Esophagus muscularis mucosa (tissue), 4 donors: ENCODE measurements at regions not wholly inside any gene's neighbourhood (a gene's known extent, or its start where the extent isn't known, plus 50 kb on each side); places are given as distances from the start of the nearest gene placed in this dataset.

ENCODE experiments used
- DNase-seq: peaks from one replicate; pipeline ENCODE4 v3.0.0-alpha.2; 2017; ENCODE audit errors: extremely low spot score
- H3K27ac ChIP-seq, 4 donors: fragments of 200-600 bp; sonication (generic); replicated peaks in 1 of 4; 1 replicate in 3 of 4; 2 replicates in 1 of 4; pipeline ENCODE4 v1.5.1; 2016 to 2019; ENCODE audit warnings: mild to moderate bottlenecking in 1 of 4
- H3K27me3 ChIP-seq, 4 donors: fragments of 200-600 bp; sonication (generic); one replicate each; pipeline versions ENCODE4 v1.5.1 to v1.6.0; 2016 to 2019
- H3K36me3 ChIP-seq, 4 donors: fragments of 200-600 bp; sonication (generic); one replicate each; pipeline ENCODE4 v1.5.1; 2016 to 2019
- H3K4me1 ChIP-seq, 4 donors: fragments of 200-600 bp; sonication (generic); one replicate each; pipeline ENCODE4 v1.5.1; 2016 to 2019
- H3K4me3 ChIP-seq, 4 donors: fragments of 200-600 bp; sonication (generic); 1 replicate in 2 of 4; 2 replicates in 2 of 4; pipeline ENCODE4 v1.5.1; 2016 to 2019; ENCODE audit warnings: mild to moderate bottlenecking in 4 of 4, moderate library complexity in 1 of 4
- H3K9me3 ChIP-seq, 4 donors: fragments of 200-600 bp; sonication (generic); 1 replicate in 3 of 4; 2 replicates in 1 of 4; pipeline ENCODE4 v1.5.1; 2016 to 2019
- CTCF ChIP-seq, 3 experiments: fragments of 200-600 bp in 2 of 3; fragments of 450-650 bp in 1 of 3; sonication (generic) in 2 of 3; IDR thresholded peaks; one replicate each; pipeline ENCODE4 v1.5.1; 2017 to 2019; ENCODE audit warnings: antibody characterized with exemption in 3 of 3, mild to moderate bottlenecking in 2 of 3, moderate library complexity in 1 of 3
- EP300 ChIP-seq: sonication (generic); formaldehyde crosslinking; IDR thresholded peaks from one replicate; pipeline ENCODE4 v1.6.1; 2017; ENCODE audit warnings: antibody characterized with exemption
- POLR2A ChIP-seq: fragments of 450-650 bp; IDR thresholded peaks from one replicate; pipeline ENCODE4 v1.6.1; 2017; ENCODE audit warnings: antibody characterized with exemption, moderate library complexity, mild to moderate bottlenecking, low read depth
- POLR2AphosphoS5 ChIP-seq, 2 donors: sonication (generic); formaldehyde crosslinking; IDR thresholded peaks; one replicate each; pipeline ENCODE4 v1.6.1; 2017; ENCODE audit warnings: antibody characterized with exemption in 2 of 2
- WGBS: methylation state at CpG from one replicate; pipeline ENCODE4 v1.1.5; 2018; 5-methylcytosine and 5-hydroxymethylcytosine counted together
- intact Hi-C: fragments of 100-400 bp; cut with DNase I; formaldehyde crosslinking; loops from one replicate; pipeline ENCODE4 v1.15.1; 2023

GRCh38 chr21:14830307-14830706, 234.5 kb downstream of the NRIP1 start:
- TF ChIP-seq EP300 (no peak), POLR2AphosphoS5 (IDR thresholded peaks at IDR 0.05) (no peak), CTCF (IDR thresholded peaks at IDR 0.05) (no peak), POLR2A (no peak)
- no peaks in the 10 kb centered on the region for H3K9me3 ChIP-seq
- H3K27me3 ChIP-seq, result no peaks in the 10 kb centered on the region
- H3K36me3 ChIP-seq, result no peaks in the 10 kb centered on the region
- intact Hi-C loops, result no loop called here
- no peak overlapping the region for H3K4me3 ChIP-seq
- DNase-seq, result no peak
- no peak overlapping the region for H3K27ac ChIP-seq
- 90% methylated on average over 3 of the region's 3 CpGs for WGBS
- H3K4me1 ChIP-seq, result no peaks in the 10 kb centered on the region

GRCh38 chr21:14829685-14830084, 235.1 kb downstream of the NRIP1 start:
- Histone ChIP-seq H3K4me1 (no peaks in the 10 kb centered on the region), H3K27me3 (no peaks in the 10 kb centered on the region), H3K27ac (no peak overlapping the region), H3K9me3 (no peaks in the 10 kb centered on the region), H3K36me3 (no peaks in the 10 kb centered on the region), H3K4me3 (no peak overlapping the region)
- TF ChIP-seq EP300, result no peak
- no peak for TF ChIP-seq POLR2A
- TF ChIP-seq POLR2AphosphoS5 (IDR thresholded peaks at IDR 0.05), result no peak
- TF ChIP-seq CTCF (IDR thresholded peaks at IDR 0.05), result no peak
- intact Hi-C loops, result no loop called here
- no peak for DNase-seq
- WGBS, result 82% methylated on average over 3 of the region's 3 CpGs

- no peak overlapping the region for H3K27ac ChIP-seq
- TF ChIP-seq POLR2A, result no peak
- TF ChIP-seq POLR2AphosphoS5 (IDR thresholded peaks at IDR 0.05), result no peak
- no peak for TF ChIP-seq CTCF (IDR thresholded peaks at IDR 0.05)
- no peak for TF ChIP-seq EP300
- no peaks in the 10 kb centered on the region for H3K4me1 ChIP-seq
- H3K36me3 ChIP-seq, result no peaks in the 10 kb centered on the region
- no peak for DNase-seq
- intact Hi-C loops, result no loop called here
- WGBS, result 83% methylated on average over 3 of the region's 3 CpGs
- no peaks in the 10 kb centered on the region for H3K27me3 ChIP-seq
- H3K4me3 ChIP-seq, result no peak overlapping the region
- H3K9me3 ChIP-seq, result no peaks in the 10 kb centered on the region
Observed at GRCh38 chr21:14827468-14827867, 237.3 kb downstream of the NRIP1 start.

- Histone ChIP-seq H3K27me3 (no peaks in the 10 kb centered on the region), H3K4me3 (no peak overlapping the region), H3K4me1 (no peaks in the 10 kb centered on the region), H3K27ac (no peak overlapping the region), H3K9me3 (no peaks in the 10 kb centered on the region), H3K36me3 (no peaks in the 10 kb centered on the region)
- DNase-seq, result no peak
- WGBS, result 86% methylated on average over 6 of the region's 6 CpGs
- TF ChIP-seq POLR2AphosphoS5 (IDR thresholded peaks at IDR 0.05) (no peak), EP300 (no peak), CTCF (IDR thresholded peaks at IDR 0.05) (no peak), POLR2A (no peak)
- intact Hi-C loops, result no loop called here
Observed at GRCh38 chr21:14826630-14827029, 238.2 kb downstream of the NRIP1 start.

- 87% methylated on average over 3 of the region's 3 CpGs for WGBS
- H3K36me3 ChIP-seq, result no peaks in the 10 kb centered on the region
- TF ChIP-seq CTCF (IDR thresholded peaks at IDR 0.05) (no peak), EP300 (no peak), POLR2AphosphoS5 (IDR thresholded peaks at IDR 0.05) (no peak), POLR2A (no peak)
- H3K27ac ChIP-seq, result no peak overlapping the region
- no peak overlapping the region for H3K4me3 ChIP-seq
- H3K9me3 ChIP-seq, result no peaks in the 10 kb centered on the region
- no peaks in the 10 kb centered on the region for H3K27me3 ChIP-seq
- H3K4me1 ChIP-seq, result no peaks in the 10 kb centered on the region
- DNase-seq, result no peak
- intact Hi-C loops, result no loop called here
Observed at GRCh38 chr21:14825514-14825974, 239.3 kb downstream of the NRIP1 start.
